Stimulated activated CD4-positive, alpha-beta T cell treated with anti-CD3 and anti-CD28 coated beads, Interleukin-1b, Interleukin-23, amount 100 ng/mL, for 4 hours (primary cell): ENCODE measurements at regions not wholly inside any gene's neighbourhood (a gene's known extent, or its start where the extent isn't known, plus 50 kb on each side); places are given as distances from the start of the nearest gene placed in this dataset.
A peak's percentile ranks its signal among the peaks of the same experiment; 100 is the strongest.
"Not testable (repeated sequence)": the region's sequence is repeated elsewhere in the genome, so short reads cannot be mapped to it uniquely, and the experiment has no call there.

ENCODE experiments used
- DNase-seq, 2 donors: peaks; one replicate each; pipeline ENCODE4 v3.0.0-alpha.2; 2020; ENCODE audit warnings: low read depth in 2 of 2

- no peak for DNase-seq
Measured at GRCh38 chr7:131681961-131682360, 125.5 kb upstream of the PODXL start.

DNA sequence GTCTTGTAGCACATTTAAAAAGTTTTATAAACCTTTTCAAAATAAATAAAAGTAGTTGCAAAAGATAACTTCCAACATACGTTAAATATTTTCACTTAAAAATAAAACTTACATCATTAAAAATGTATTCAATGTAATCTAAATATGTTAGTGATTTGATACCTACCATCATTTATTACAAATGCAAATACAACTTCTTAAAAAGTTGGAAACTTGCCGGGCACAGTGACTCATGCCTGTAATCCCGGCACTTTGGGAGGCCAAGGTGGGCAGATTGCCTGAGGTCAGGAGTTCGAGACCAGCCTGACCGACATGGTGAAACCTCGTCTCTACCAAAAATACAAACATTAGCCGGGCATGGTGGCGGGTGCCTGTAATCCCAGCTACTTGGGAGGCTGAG lies 122.6 kb upstream of the PODXL start:
- DNase-seq, result not testable (repeated sequence)

DNA sequence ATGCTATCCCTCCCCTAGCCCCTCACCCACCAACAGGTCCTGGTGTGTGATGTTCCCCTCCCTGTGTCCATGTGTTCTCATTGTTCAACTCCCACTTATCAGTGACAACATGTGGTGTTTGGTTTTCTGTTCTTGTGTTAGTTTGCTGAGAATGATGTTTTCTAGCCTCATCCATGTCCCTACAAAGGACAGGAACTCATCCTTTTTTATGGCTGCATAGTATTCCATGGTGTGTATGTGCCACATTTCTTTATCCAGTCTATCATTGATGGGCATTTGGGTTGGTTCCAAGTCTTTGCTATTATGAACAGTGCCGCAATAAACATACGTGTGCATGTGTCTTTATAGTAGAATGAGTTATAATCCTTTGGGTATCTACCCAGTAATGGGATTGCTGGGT lies 120.4 kb upstream of the PODXL start:
- DNase-seq, result not testable (repeated sequence)

DNA sequence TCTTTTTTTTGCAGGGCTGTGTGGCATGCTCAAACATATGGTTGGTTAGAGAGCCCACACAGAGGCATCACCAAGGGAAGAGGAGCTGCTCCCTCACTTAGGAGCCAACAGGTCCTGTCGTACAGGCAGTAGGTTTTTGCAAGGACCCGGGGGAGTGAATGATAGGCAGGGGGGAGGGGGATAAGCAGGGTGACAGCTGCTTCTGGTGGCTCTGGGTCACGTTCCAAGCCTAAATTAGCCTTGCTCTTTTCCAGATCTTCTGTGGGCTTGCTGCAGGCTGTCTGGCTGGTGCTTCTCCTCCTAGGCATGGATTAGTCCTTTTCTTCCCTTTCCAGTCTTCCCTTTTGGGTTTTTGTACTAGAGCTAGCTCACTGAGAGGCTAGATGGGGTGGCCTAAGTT lies 117.7 kb upstream of the PODXL start:
- DNase-seq, result no peak

- no peak for DNase-seq
Measured at GRCh38 chr7:131673576-131673975, 117.1 kb upstream of the PODXL start.

- no peak for DNase-seq
Measured at GRCh38 chr7:131670406-131670805, 114.0 kb upstream of the PODXL start.

DNA sequence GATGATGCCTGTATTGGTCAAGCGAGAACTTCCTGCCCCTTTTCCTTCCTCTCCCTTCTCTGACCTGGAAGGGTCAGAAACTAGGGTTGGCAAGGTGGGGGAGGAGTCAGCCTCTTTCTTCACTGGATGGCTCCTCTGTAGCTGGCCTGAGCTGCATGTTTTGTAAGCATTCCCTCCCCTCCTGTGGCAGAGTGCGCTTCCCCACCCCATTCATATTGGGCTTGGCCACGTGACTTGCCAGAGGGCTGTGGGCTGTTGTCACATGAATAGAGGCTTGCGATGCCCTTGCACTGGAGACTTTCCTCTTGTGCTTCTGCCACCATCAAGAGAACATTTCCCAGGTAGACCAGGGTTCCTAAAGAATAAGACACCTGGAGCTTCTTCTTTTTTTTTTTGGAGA lies 111.3 kb upstream of the PODXL start:
- DNase-seq, result no peak

GRCh38 chr7:131665021-131665420 lies 108.6 kb upstream of the PODXL start:
- no peak for DNase-seq

DNA sequence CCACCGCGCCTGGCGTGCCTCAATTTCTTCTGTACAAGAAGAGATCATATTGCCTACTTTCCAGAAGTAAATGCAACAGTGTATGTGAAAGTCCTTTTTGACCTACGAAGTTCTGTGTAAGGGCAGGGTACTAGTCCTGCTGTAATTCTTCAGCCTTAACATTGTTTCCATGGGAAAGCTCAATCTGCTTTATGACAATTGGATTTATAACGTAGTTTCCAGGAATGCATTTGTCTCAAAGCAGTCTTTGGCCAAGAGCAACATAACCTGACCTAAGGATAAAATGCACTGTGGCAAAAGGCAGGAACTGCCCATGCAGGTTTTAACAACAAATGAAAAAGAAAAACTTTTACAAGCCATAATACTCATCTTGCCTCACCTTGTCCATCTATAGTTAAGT lies 108.1 kb upstream of the PODXL start:
- DNase-seq, result no peak

DNA sequence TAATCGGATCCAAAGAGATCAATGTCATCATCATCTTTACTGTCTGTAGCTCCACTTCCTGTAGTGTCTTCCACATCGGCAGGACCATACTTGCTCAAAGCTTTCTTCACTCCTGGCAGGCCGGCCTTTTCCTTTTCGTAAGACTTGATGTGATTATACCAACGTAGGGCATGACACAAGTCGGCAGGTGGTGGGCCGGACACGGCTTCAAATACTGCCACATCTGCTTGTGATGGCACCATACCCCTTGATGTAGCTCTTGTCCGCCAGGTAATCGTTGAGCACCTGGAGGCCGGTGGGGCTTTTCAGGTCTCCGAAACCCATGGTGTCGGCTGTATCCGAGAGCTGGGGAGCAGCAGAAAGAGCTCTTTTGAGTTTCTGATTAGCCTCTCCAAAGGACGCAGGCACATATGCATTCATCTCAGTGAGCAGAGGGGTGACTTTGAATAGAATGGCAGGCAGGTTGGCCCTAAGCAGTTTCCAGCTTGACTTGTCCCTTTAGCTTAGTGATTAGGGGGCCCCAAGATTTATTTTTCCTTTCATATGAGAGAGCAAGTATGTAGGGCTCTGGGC lies 106.0 kb upstream of the PODXL start:
- not testable (repeated sequence) for DNase-seq

DNA sequence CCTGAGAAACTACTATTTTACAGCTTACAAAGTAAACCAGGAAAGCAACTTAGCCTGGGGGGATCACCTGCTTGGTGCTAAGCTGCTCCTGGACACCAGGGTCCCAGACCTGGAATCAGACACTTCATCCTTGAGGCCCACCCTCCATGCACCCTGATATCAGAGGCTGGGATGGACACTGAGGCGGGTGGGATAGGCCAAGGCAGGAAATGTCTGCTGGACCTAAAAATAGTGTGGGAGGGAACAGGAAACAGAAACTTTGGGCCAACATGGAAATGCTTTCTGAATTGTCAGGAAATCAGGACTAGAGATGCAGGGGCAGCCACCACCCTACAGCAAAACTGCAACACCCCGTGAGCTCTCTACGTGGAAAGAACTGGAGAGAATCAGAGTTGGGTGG lies 101.5 kb upstream of the PODXL start:
- no peak for DNase-seq

GRCh38 chr7:131656980-131657723 lies 100.7 kb upstream of the PODXL start:
- DNase-seq, result no peak

GRCh38 chr7:131655866-131656265 lies 99.4 kb upstream of the PODXL start:
- no peak for DNase-seq

- no peak for DNase-seq
Measured at GRCh38 chr7:131655447-131655846, 99.0 kb upstream of the PODXL start.

- DNase-seq, result peak; percentile 75 to 82
Measured at GRCh38 chr7:131654668-131655326, 98.4 kb upstream of the PODXL start.

DNA sequence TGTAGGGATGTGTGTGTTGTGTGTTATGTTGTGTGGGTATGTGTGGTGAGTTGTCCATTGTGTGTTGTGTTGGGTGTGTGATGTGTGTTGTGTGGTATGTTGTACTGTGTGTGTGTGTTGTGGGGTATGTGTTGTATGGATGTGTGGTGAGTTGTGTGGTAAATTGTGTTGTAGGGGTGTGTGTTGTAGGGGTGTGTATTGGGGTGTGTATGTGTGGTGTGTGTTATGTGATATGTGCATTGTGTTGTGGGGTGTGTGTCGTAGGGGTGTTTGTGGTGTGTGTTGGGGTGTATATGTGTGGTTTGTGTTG lies 97.8 kb upstream of the PODXL start:
- DNase-seq, result no peak

- DNase-seq, result no peak
Measured at GRCh38 chr7:131653418-131654248, 97.2 kb upstream of the PODXL start.

DNA sequence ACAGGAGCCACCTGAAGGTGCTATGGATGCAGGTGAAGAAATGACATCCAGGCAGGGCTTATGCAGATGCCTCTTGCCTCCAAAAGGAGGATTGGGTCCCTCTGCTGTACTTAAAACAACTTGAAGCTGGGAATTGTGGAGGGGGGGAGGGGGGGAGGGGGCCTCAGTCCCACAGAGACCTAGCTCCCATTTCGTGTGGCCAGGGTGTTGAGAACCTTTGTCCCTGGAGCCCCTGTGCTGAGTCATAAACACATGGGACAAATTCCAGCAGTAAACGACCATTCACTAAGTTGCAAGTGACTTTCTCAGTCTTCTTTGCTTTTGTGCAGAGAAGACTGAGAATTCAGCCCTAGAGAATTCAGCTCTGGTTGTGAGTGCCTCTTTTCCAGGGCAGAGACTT lies 96.5 kb upstream of the PODXL start:
- no peak for DNase-seq

DNA sequence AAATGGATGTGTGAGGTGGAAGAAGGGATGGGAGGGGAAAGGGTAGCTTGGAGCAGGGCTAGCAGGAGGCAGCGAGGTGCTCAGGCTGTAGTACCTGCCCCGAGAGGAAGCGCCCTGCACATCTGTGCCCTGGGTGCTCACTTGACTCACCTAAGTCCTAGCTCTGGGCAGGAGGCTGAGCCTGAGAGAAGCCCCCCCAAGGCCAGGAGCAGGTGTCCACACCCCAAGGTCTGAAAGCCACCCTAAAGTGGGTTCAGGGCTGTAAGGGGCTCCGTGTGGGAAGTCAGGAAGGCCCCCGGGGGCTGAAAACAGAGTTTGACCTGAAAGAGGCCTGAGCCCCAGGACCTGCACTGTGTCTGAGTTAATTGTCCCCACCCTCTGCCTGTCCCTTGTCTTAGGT lies 95.8 kb upstream of the PODXL start:
- no peak for DNase-seq

DNA sequence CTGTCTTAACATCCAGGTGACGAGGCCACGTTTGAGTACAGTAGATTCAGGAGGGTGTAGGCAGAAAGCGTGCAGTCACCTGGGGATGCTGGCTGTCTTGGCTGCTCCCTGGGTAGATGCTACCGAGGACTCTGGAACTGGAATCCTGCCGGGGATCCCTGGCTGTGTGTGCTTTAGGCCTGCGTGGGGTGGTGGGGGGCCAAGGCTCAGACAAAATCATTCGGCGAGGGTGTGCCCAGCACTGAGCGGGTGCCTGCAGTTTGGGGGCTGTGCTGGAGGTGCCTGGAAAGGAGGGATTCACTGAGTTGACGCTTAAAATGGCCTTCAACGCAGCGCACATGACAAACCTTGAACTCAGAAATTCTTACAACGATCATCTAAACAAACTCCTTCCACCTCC lies 93.5 kb upstream of the PODXL start:
- no peak for DNase-seq

DNA sequence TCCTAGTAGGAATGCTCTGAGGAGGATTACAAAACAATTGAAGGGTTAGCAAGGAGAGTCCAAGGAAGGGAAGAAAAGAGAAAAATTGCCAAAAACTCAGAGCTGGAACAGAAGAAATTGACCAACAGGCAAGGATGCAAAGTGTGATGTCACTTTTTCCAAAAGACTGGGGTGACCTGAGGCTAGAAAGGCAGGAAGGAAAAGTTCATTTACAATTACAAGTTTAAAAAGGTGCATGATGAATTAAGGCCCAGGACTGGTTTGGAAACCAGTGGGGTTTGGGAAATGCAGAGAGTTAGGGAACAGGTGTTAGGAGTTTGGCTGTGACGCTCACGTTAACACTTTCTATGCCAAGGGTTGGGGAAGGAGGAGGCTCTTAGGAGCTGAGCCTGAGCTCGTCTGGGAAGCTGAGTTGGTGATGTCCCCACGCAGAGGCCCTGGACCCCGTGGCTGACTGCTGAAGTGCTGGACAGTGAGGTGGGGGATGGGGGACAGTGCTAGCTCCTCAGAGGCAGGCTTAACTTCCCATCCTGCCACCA lies 92.6 kb upstream of the PODXL start:
- no peak for DNase-seq

- DNase-seq, result no peak
Measured at GRCh38 chr7:131648491-131648890, 92.1 kb upstream of the PODXL start.
